ENCODE measurements at regions not wholly inside any gene's neighbourhood (a gene's known extent, or its start where the extent isn't known, plus 50 kb on each side); places are given as distances from the start of the nearest gene placed in this dataset.

DNA sequence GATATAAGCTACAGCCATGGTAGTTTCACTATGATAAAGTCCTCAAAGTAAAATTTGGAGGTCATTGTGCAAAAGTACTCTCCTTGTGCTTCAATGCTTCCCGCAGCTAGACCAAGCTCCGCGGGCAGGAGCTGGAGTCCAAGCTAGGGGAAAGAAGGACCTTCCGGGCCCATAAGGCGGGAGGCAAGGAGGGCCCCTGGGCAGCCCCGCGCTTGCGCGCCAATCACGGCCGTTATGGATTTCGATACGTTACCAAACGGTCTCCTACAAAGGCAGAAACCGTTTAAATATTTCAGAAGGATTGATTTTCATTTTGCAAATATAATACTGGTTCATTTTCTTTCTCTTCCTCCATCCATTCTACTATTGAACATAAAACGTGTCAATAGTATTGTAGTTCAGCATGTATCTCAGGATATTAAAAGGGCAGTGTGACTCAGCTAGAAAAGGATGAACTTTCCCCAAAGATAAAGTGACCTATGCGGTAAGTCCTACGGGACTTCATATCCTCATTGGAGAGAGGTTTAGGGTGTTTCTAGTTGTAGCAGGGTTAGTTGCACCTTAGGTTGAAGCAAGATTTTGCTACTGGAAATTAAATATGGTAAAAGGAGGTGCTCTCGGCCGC, 128.0 kb downstream of the KIF20B start:
- TF ChIP-seq, protein P1, sequence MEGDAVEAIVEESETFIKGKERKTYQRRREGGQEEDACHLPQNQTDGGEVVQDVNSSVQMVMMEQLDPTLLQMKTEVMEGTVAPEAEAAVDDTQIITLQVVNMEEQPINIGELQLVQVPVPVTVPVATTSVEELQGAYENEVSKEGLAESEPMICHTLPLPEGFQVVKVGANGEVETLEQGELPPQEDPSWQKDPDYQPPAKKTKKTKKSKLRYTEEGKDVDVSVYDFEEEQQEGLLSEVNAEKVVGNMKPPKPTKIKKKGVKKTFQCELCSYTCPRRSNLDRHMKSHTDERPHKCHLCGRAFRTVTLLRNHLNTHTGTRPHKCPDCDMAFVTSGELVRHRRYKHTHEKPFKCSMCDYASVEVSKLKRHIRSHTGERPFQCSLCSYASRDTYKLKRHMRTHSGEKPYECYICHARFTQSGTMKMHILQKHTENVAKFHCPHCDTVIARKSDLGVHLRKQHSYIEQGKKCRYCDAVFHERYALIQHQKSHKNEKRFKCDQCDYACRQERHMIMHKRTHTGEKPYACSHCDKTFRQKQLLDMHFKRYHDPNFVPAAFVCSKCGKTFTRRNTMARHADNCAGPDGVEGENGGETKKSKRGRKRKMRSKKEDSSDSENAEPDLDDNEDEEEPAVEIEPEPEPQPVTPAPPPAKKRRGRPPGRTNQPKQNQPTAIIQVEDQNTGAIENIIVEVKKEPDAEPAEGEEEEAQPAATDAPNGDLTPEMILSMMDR (IDR thresholded peaks at IDR 0.05): no peak
- no peak overlapping the region for H3K27ac ChIP-seq
- DNase-seq (ENCODE audit: low spot score): no peak
- H3K4me3 ChIP-seq: no peak overlapping the region

DNA sequence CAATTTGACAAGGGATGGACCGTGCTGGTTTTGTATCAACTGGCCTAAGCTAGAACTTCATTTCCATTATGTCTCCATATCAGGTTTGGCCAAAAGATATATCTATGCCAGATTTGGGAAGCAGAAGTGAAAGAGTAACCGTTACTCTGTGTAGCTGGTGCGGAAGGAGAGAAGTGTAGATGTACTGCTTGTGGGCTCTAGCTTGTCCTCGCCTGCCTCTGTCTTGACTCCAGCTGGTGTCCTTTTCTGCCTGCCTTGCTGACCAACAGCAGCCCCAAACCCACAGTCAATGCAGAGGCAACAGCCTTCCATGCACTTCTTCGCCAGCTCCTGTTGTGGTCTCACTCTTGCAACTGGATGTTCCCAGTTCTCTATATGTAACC, 128.5 kb downstream of the KIF20B start:
- no peak overlapping the region for H3K27ac ChIP-seq
- DNase-seq (ENCODE audit: low spot score): no peak
- no peak overlapping the region for H3K4me3 ChIP-seq
- TF ChIP-seq, protein P1 (IDR thresholded peaks at IDR 0.05): no peak

DNA sequence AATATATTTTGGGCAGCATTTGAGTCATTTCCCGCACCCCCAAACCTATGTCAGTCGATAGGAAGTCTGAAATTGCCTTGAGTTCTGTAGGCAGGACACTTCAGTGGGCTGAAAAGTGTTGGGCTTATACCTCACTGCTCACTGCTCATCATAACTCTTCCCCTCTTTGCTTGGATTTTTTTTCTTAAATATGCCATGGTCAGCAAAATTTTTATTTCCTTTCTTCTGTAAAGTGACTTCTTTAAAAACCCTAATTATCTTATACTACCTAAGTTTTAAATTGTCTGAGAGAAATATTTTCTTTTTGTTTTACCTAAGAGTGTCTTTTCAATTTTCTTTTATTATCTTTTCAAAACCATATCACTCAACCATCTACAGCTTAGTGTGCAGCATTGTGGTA, 129.2 kb downstream of the KIF20B start:
- no peak for DNase-seq (ENCODE audit: low spot score)
- TF ChIP-seq, protein P1 (IDR thresholded peaks at IDR 0.05): no peak
- H3K4me3 ChIP-seq: no peak overlapping the region
- H3K27ac ChIP-seq: no peak overlapping the region

DNA sequence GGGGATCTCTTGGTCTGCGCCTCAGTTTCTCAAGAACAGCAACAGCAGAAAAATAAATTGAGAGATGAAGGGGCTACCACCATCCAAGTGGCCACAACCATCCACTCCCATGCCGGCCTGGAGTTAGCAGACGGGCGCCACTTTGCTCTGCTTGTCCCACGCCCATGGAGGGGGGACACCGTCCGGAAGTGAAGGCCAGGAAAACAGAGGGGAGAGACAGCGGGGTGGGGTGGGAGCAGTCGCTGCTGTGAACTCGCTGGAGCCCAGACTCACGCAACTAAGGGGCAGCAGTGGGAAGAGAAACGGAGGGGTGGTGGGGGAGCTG, 135.4 kb downstream of the KIF20B start:
- peak overlapping the region in 1 of 2 donors; percentile 42 for H3K27ac ChIP-seq
- TF ChIP-seq, protein P1 (IDR thresholded peaks at IDR 0.05): no peak
- peak overlapping the region; percentile 75 for H3K4me3 ChIP-seq
- DNase-seq (ENCODE audit: low spot score): no peak

DNA sequence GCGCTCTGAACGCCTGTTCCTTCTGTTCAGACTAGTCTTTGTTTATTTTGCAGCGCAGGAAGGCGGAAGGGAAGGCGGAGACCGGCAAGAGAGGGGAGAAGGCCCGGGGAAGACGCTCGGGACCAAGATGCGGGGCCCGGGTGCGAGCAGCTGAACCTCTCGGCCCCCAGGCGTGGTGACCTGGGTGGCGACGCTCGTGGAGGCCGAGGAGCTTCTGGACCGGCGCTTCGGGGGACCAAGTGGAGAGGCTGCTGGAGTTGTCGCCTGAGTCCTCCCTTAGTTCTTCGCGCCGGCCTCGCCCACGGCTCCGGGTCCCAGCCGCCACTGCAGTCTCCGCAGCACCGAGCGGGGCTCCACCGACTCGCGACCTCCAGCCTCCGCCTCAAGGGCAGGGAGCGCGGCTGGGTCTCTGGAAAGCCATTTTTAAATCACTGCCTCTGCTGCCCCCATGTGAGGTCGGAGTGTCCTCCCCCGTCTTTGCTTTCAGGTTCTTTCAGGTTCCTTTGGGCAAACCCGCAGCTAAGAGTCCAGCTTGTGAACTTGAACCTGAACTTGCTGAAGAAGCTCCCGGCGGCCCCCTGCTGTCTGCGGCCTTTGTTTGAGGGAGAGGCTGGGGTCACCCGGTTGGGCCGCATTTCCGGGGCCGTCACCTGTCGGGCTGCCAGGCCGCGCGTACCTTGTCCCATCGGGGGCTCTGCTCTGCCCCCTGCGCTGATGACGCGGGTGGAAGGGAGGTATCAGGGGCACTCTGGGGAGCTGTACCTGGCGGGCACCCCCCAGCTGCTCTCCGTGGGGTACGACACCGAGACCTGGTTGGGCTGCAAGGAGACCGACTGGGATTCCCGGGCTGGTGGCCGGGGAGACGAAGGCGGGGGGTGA, 136.0 kb downstream of the KIF20B start:
- TF ChIP-seq, protein P1 (IDR thresholded peaks at IDR 0.05): no peak
- Histone ChIP-seq H3K4me3 (peak overlapping the region; percentile 75), H3K27ac (peak overlapping the region; percentile 37 to 42)
- no peak for DNase-seq (ENCODE audit: low spot score)

DNA sequence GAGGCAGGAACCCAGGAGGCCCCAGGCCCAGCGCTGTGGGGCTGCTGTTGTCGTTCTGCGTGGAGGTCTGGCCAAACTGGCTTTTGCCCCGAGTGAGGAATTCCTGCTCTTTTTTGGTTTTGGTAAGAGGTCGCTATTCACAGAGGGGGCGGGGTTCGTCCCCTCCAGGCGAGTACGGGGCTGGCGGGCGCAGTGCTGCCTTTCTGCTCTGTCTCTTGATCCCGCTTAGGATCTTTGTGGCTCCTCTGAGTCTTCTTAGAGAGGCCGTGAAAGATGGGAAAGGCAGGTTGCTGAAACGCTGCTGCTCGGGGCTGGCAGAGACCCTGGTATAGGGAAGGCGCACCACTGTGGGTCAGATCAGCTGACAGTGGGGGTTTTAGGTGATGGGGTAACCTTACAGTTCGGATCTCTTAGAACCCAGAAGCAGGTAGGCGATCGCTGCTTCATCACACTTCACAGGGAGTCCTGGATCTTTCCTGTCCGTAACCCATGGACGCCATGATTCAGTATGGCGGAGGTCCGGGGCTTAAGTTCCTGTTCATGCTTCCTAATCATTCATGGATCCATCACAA, 136.7 kb downstream of the KIF20B start:
- no peak for DNase-seq (ENCODE audit: low spot score)
- no peak overlapping the region for H3K27ac ChIP-seq
- H3K4me3 ChIP-seq: peak overlapping the region; percentile 75
- TF ChIP-seq, protein P1 (IDR thresholded peaks at IDR 0.05): no peak
